ENCODE measurements at regions not wholly inside any gene's neighbourhood (a gene's known extent, or its start where the extent isn't known, plus 50 kb on each side); places are given as distances from the start of the nearest gene placed in this dataset.
"Not testable (repeated sequence)": the region's sequence is repeated elsewhere in the genome, so short reads cannot be mapped to it uniquely, and the experiment has no call there.

- Histone ChIP-seq H3K79me2 (ENCODE audit: insufficient read depth, low read length) (no peaks in the 10 kb centered on the region), H3K36me3 (ENCODE audit: insufficient read depth, low read length) (no peaks in the 10 kb centered on the region), H3K9me3 (ENCODE audit: low read length) (no peaks in the 10 kb centered on the region), H3K27ac (ENCODE audit: low read depth, low read length, poor library complexity, severe bottlenecking) (no peak overlapping the region), H4K20me1 (ENCODE audit: insufficient read depth, low read length) (no peaks in the 10 kb centered on the region), H3F3A (ENCODE audit: insufficient read depth, low read length) (no peaks in the 10 kb centered on the region), H3K4me1 (ENCODE audit: insufficient read depth, low read length, severe bottlenecking) (no peaks in the 10 kb centered on the region), H3K9ac (ENCODE audit: low read length) (no peak overlapping the region), H3K4me2 (ENCODE audit: low read length) (no peak overlapping the region), H2AFZ (ENCODE audit: low read length) (no peak overlapping the region), H3K27me3 (ENCODE audit: insufficient read depth, low read length) (no peaks in the 10 kb centered on the region), H3K9me2 (ENCODE audit: low read depth, low read length) (no peaks in the 10 kb centered on the region), H3K4me3 (ENCODE audit: low read depth, low read length, poor library complexity, severe bottlenecking) (no peak overlapping the region)
- TF ChIP-seq CTCF (IDR thresholded peaks at IDR 0.05; ENCODE audit: low read length) (no peak), EZH2 (IDR thresholded peaks at IDR 0.05; ENCODE audit: borderline replicate concordance, low read length) (no peak)
These were observed 58.6 kb upstream of the TLL1 start for GRCh38 chr4:165814256-165815020.

DNA sequence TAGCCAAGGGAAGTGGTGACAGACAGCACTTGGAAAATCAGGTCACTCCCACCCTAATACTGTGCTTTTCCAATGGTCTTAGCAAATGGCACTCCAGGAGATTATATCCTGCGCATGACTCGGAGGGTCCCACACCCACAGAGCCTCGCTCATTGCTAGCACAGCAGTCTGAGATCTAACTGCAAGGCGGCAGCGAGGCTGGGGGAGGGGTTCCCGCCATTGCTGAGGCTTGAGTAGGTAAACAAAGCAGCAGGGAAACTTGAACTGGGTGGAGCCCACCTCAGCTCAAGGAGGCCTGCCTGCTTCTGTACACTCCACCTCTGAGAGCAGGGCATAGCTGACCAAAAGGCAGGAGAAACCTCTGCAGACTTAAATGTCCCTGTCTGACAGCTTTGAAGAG is 53.9 kb upstream of the TLL1 start:
- not testable (repeated sequence) for H4K20me1 ChIP-seq (ENCODE audit: insufficient read depth, low read length); H3K4me3 ChIP-seq (ENCODE audit: low read depth, low read length, poor library complexity, severe bottlenecking); H3K4me2 ChIP-seq (ENCODE audit: low read length); H3K9me3 ChIP-seq (ENCODE audit: low read length); H3K79me2 ChIP-seq (ENCODE audit: insufficient read depth, low read length); H3K27me3 ChIP-seq (ENCODE audit: insufficient read depth, low read length); H3K9ac ChIP-seq (ENCODE audit: low read length); H3K27ac ChIP-seq (ENCODE audit: low read depth, low read length, poor library complexity, severe bottlenecking); H2AFZ ChIP-seq (ENCODE audit: low read length); H3K4me1 ChIP-seq (ENCODE audit: insufficient read depth, low read length, severe bottlenecking); H3K9me2 ChIP-seq (ENCODE audit: low read depth, low read length); H3K36me3 ChIP-seq (ENCODE audit: insufficient read depth, low read length); H3F3A ChIP-seq (ENCODE audit: insufficient read depth, low read length)
